SH-SY5Y (cell line): ENCODE measurements at regions not wholly inside any gene's neighbourhood (a gene's known extent, or its start where the extent isn't known, plus 50 kb on each side); places are given as distances from the start of the nearest gene placed in this dataset.
A peak's percentile ranks its signal among the peaks of the same experiment; 100 is the strongest.

Source experiments
- GATA2 ChIP-seq: IDR thresholded peaks from 2 replicates; pipeline ENCODE4 v1.6.1; 2011; ENCODE audit warnings: mild to moderate bottlenecking, low read depth, low read length
- GATA3 ChIP-seq: IDR thresholded peaks from 2 replicates; pipeline ENCODE4 v1.6.1; 2011; ENCODE audit warnings: low read depth, mild to moderate bottlenecking, low read length, moderate library complexity

DNA sequence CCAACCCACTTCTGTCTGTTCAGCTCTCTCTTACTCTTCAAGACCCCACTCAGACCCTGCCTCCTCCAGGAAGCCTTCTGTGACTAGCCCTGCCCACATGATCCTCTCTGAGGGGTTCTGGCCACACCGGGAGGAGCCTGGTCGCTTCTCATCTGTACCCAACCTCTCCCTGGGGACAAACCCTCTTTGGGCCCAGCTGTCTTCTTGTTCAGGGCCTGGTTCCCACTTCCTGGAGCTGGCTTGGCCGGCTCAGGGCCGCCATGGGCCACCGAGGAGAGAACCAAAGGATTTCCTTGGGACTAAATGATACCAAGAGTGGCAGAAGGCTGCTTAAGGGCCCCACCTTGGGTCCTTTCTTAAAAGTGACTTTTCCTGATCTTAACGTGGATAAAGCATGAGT, 124.7 kb upstream of the ZBTB40 start:
- no peak for TF ChIP-seq GATA2
- no peak for TF ChIP-seq GATA3

DNA sequence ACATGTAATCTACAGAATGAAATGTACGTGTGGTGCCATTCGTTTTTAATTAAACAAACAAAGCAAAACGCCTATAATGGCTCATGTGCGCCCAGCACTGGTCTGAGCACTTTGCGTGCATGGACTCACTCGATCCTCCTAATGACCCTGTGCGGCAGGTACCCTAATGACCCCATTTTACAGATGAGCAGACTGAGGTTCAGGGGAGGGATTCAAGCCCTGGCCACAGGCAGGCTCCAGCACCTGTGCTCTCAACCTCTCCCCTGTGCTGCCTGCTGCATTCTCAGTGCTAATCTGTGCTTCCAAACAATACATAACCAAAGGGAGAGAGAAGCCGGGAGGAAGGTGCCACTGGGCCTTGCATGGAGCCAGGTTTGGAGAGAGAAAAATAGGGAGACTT, 124.2 kb upstream of the ZBTB40 start:
- TF ChIP-seq GATA3: no peak
- no peak for TF ChIP-seq GATA2

DNA sequence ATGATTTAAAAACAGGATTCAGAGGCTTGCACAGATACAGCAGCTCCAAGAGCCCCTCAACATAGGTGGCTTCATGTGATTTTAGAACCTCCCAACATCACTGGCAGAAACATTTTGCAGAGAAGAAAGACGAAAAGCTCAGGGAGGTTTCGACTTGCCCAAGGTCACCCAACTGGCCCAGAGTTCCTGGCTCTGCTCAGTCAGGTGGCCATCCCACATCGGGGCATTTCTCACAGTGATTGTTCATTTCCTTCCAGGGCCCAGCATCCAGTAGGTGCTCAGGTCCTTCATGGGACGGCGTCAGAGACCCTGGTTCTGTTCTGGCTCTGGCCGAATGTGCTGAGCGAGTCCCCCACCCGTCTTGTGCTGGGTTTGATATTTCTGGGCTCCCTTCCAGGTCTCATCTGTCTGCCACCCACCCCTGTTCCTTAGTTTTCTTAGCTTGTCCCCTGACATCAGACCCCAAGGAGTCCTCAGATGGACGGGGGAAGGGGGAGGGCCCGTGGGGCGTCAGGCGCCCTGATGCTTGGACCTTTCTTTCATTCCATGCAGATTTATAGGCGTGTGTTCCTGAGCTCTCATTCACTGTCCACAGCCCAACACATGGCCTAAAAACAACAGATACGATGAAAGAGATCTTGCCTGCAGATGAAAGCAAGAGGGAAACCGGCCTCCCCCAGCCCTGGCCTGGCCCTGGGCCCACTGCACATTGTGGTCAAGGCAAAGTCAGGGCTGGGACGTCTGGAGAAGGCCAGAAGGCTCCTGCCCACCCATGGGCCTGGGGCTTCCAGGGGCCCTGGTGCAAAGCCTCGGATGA, 123.1 kb upstream of the ZBTB40 start:
- TF ChIP-seq GATA2 (peak; percentile 84), GATA3 (no peak)

DNA sequence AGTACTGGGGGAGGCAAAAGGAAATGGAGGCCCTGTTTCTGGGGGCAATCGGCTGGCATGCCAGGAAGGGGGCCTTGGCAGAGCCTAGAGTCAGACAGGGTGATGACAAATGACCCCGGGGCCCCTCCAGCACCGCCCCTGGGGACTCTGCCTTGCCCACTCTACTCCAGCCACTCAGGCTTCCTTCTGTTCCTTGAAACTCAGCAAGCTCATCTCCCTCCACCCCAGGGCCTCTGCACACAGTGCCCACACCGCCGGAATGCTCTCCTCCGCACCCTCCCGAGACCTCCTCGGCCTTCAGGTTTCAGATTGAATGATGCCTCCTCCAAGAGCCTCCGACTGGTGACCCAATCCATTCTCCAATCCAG, 122.5 kb upstream of the ZBTB40 start:
- TF ChIP-seq GATA3 (no peak), GATA2 (no peak)

DNA sequence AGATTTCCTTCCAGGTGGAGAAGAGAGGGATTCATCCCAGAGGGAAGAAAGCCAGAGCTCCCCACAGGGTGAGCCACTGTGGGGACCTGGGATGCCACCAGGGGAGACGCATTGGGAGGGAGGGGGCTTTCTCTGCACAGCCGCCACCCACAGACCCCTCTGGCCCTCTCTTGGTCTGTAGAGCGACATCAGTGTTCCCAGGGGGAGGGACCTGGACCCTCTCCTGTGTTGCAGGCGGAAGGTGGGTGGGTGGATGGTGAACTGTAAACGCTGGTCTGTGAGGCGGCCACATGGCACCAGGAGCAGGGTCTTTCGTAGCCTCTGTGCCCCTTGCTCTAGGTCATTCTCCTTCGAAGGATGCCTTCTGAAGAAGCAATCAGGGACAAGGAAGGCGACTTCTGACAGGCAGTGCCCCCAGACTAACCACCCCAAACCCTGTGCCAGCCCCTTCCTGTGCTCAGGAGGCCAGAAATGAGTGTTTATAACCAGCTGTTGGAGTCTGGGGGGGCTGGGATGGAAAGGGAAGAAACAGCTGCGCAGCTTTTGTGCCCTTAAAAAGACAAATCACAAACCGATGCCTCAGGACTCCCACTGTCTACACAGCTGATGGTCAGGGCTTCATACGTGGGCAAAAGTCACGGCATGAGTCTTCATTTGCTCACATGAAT, 121.4 kb upstream of the ZBTB40 start:
- TF ChIP-seq GATA2 (no peak), GATA3 (no peak)

DNA sequence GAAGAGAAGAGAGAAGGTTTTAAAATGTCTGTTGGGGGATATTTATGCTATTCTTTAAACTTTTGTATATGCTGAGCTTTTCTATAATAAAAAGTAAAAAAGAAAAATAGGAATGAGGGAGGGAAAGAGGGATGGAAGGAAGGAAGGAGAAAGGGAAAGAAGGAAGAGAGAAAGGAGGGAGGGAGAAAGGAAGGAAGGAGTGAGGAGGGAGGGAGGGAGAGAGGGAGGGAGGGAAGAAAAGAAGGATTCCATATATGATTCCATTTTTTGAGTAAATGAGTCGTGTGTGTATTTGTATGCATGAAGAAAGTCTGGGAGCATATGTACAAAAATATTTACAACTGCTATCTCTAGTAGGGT, 120.9 kb upstream of the ZBTB40 start:
- TF ChIP-seq GATA2 (no peak), GATA3 (no peak)

DNA sequence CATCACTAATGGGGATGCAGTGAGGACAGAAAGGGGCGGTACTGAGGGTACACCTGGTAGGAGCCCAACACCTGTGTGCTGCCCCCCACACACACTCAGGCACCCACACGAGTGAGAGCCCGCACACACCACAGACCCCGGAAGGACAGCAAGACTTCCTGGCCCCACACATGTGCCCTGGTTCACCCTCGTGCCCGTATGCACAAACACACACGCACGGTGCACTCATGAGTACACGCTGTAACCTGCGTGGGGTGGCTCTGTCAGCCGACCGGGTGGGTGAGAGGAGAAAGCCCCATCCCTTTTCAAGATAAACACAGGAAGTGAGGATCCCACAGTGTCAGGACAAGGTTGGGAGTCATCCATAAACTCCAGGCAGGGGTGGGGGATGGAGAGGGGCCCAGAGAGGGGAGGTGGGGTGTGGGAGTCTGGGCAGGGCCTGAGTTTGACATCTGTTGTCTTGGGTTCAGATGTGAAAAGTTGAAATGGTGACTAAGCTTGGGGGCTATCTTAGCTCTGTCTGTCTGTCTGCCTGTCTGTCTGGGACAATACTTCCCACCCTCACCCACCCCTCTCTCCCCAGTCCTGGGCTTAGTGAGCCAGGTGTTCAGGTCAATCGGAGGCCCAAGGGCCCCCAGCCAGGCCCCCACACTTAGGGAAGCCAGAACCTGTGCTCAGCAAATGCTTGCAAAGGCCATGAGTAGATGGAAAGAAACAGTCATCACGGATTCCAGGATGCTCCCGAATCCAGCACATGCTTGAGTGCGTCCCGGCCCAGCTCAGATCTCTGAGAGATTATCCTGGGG, 119.8 kb upstream of the ZBTB40 start:
- TF ChIP-seq GATA3 (no peak), GATA2 (no peak)

DNA sequence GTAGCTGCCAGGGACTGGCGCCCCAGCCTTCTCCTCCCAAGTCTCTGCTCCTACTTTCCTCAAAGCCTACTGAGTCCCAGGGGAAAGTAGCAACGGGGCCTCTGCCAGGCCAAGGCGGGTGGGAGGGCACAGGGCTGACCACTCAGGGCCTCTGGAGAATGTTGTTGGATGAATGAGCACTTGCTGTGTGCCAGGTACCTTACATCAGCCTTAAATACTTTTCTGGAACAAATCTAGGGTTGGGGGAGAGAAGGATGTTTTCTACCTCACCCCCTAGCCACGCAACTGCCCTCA, 119.3 kb upstream of the ZBTB40 start:
- TF ChIP-seq GATA3 (no peak), GATA2 (no peak)

DNA sequence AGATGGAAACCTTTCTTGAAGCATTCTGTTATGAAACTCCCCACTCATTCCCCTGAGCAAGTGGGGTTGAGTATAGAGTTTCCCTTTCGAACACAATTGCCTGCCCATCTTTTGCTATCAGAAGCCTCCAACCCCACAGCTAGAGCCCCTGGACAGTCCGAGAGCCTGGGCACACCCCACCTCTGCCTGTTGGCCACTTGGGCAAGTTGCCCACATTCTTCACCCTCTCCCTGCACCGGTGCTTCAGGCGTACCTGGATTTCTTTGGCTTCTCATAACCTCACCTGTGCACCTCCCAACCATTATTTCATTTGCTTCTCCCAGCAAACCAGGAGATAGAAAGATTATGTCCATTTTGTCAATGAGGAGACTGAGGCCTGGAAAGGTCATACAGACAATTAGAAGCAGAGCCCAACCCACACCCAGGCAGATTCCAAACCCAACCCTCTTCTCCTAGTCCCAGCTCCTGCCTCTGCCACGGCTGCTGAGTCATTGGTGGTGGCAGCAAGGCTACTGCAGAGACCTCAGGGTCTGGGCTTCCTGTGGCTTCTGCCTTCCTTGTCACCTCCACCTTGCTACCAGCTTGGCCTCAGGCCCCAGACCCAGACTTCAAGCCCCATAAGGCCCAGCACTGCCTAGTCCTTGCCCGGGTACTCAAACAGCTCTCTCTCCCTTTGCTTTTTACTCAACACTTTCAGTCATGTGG, 118.7 kb upstream of the ZBTB40 start:
- TF ChIP-seq GATA3: no peak
- TF ChIP-seq GATA2: no peak

DNA sequence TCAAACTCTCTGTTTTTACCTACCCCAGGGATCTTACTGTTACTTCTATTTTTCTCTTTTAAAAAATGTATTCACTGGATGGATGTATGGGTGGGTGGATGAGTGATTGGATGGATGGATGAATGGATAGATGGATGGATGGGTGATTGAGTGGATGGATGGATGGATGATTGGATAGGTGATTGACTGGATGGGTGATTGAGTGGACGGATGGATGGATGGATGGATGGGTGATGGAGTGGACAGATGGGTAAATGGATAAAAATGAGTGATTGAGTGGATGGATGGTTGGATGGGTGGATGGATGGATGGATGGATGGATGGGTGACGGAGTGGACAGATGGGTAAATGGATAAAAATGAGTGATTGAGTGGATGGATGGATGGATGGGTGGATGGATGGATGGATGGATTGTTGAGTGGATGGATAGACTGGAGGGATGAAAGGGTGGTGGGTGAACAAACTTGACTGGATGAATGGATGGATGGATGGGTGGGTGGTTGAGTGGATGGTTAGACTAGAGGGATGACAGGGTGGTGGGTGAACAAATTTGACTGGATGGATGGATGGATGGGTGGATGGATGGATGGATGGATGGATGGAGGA, 118.0 kb upstream of the ZBTB40 start:
- no peak for TF ChIP-seq GATA2
- no peak for TF ChIP-seq GATA3

DNA sequence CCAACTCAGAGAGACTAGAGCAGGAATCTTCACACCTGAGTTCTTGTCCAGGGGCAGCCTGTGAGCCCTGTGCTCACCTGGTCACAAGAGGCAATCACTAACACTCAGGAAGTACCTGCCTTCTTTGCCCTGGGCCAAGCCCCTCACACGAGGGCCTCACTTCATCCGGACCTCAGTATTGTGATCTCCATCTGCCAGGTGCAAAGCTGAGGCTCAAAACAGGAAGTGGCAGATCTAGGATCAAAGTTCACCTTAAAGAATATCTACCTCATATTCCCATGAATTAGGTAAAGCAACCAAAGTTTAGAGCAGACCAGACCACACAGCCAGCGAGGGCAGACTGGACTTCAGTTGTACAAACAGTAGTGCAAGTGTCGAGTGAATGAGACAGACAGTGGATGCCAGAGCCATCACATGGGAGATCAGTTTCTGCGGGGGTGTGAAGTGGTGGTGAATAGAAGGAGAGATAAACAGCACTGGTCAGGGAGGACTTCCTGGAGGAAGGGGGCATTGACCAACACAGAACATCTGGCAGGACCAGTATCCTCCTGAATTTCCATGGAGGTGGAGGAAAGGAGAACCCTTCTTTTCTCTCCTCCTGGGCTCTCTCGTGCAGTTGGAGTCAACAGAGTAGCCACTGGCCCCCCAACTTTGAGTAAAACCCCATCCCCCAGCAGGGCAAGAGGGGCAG, 116.6 kb upstream of the ZBTB40 start:
- TF ChIP-seq GATA3: no peak
- no peak for TF ChIP-seq GATA2

DNA sequence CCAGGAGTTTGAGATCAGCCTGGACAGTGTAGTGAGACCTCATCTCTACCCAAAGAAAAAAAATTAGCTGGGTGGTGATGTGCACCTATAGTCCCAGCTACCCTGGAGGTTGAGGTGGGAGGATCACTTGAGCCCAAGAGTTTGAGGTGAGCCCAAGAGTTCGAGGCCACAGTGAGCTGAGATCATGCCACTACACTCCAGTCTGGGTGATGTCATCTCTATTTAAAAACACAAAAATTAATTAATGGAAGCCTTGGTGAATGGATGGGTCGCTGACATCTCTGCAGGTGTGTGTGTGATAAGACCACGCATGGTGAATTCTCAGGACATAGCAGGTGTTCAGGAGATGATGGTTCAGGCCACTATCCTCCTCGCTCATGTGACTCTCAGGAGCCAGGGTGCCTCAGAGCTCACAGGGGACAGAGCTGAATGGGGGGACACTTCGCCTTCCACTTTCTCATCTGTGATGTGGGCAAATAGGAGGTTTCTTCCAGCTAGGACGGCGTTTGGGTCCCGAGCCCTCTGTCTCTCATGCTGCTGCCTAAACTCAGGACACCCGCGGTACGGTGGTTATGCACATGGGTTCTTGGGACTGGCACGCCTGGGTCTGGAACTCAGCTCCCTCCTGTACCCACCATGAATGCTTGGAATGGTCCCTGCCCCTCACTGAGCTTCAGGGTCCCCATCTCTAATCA, 113.4 kb upstream of the ZBTB40 start:
- TF ChIP-seq GATA2 (no peak), GATA3 (no peak)

DNA sequence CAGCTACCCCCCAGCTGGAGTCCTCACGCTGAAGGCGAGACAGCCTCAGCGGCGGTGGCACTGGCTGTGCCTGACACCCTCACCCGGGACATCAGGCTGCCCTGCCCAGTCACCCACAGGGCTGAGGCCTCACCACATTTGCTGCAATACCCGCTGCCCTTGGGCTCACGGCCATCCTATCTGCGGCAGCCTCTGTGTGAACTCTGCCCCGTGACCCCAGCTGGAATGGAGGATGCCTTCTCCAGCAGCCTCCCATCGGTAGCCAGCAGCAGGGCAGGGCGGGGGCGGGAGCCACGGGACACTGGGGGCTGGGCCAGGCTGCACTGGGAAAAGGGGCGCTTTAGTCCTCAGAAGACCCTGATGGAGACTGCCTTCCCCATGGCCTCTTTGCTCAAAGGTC, 112.4 kb upstream of the ZBTB40 start:
- TF ChIP-seq GATA3 (no peak), GATA2 (no peak)
